HCT116 (cell line): ENCODE measurements at regions not wholly inside any gene's neighbourhood (a gene's known extent, or its start where the extent isn't known, plus 50 kb on each side); places are given as distances from the start of the nearest gene placed in this dataset.

Experiments
- ATAC-seq: fragments of 200-7000 bp; cut with Tn5 transposase; 2 replicates; pipeline ENCODE4 v1.9.1; 2020; ENCODE audit warnings: mild to moderate bottlenecking, moderate library complexity
- BruUV-seq: library from RNA; stranded (reverse); fragments of 400-500 nt; replicated peaks from 2 replicates; lab custom pipeline; 2021; lab: Mats Ljungman, UMichigan
- CTCF ChIA-PET: fragments of 300-600 bp; sonication (Branson Sonifier 250); formaldehyde crosslinking; loops from one replicate; lab custom pipeline; 2021; ENCODE audit warnings: antibody characterized with exemption; lab: Charles Lee
- POLR2A ChIA-PET: fragments of 300-600, 350-600 bp; sonication (Branson Sonifier 250); formaldehyde crosslinking; loops from one replicate; lab custom pipeline; 2021; ENCODE audit warnings: antibody characterized with exemption; lab: Charles Lee
- RAD21 ChIA-PET, 2 experiments: fragments of 300-600 bp; sonication (Branson Sonifier 250); formaldehyde crosslinking; loops; one replicate each; lab custom pipeline; 2023; ENCODE audit warnings: low total read pairs in 2 of 2; ENCODE audit not compliant: uncharacterized antibody in 2 of 2, unreplicated experiment in 2 of 2, low non-redundant PET in 1 of 2; lab: Charles Lee
- DNase-seq: peaks from one replicate; pipeline ENCODE4 v3.0.0-alpha.2; 2010; ENCODE audit warnings: low read depth, low spot score
- H2AFZ ChIP-seq: fragments of 200-600 bp; shearing (Covaris generic), sonication (generic); 2 replicates; pipeline ENCODE4 v1.6.1; 2017; ENCODE audit warnings: low read depth, mixed run types, mixed read lengths, antibody characterized with exemption, low read length; ENCODE audit not compliant: poor library complexity, severe bottlenecking
- H3K27ac ChIP-seq: 2 replicates; pipeline ENCODE4 v1.5.1; 2012; ENCODE audit warnings: low read depth, low read length
- H3K27me3 ChIP-seq: fragments of 200-600 bp; sonication (generic); 2 replicates; pipeline ENCODE4 v1.6.1; 2016; ENCODE audit warnings: mixed run types, low read length, mixed read lengths; ENCODE audit not compliant: insufficient read depth
- H3K36me3 ChIP-seq, 2 experiments: fragments of 200-500 bp in 1 of 2; fragments of 200-600 bp in 1 of 2; sonication (Bioruptor generic) in 1 of 2; sonication (generic) in 1 of 2; 2 replicates each; pipeline versions ENCODE4 v1.5.1 to v1.6.1; 2014 to 2016; ENCODE audit warnings: low read length in 2 of 2, inconsistent platforms in 1 of 2, mixed read lengths in 1 of 2, mixed run types in 1 of 2; ENCODE audit not compliant: insufficient read depth in 2 of 2, control insufficient read depth in 1 of 2
- H3K4me1 ChIP-seq, 2 experiments: fragments of 200-600 bp in 1 of 2; sonication (generic) in 1 of 2; 2 replicates each; pipeline versions ENCODE4 v1.5.1 to v1.6.1; 2012 to 2017; ENCODE audit warnings: low read length in 2 of 2, inconsistent platforms in 1 of 2, mild to moderate bottlenecking in 1 of 2, mixed read lengths in 1 of 2, mixed run types in 1 of 2, moderate library complexity in 1 of 2; ENCODE audit not compliant: insufficient read depth in 2 of 2, control insufficient read depth in 1 of 2
- H3K4me2 ChIP-seq: fragments of 200-600 bp; sonication (generic); 2 replicates; pipeline ENCODE4 v1.6.1; 2017; ENCODE audit warnings: mixed run types, low read length, mixed read lengths
- H3K4me3 ChIP-seq, 2 experiments: fragments of 200-600 bp in 1 of 2; sonication (generic) in 1 of 2; replicated peaks in 1 of 2; 2 replicates each; pipeline ENCODE4 v1.5.1; 2011 to 2016; ENCODE audit warnings: low read length in 2 of 2, control low read depth in 1 of 2, low read depth in 1 of 2, mild to moderate bottlenecking in 1 of 2, mixed read lengths in 1 of 2, mixed run types in 1 of 2
- H3K79me2 ChIP-seq: fragments of 200-600 bp; sonication (generic); 2 replicates; pipeline ENCODE4 v1.6.1; 2017; ENCODE audit warnings: mild to moderate bottlenecking, mixed run types, low read length, moderate library complexity, mixed read lengths; ENCODE audit not compliant: insufficient read depth
- H3K9ac ChIP-seq: fragments of 200-600 bp; sonication (generic); 2 replicates; pipeline ENCODE4 v1.6.1; 2016; ENCODE audit warnings: low read length, mixed read lengths
- H3K9me2 ChIP-seq: fragments of 200-600 bp; sonication (generic), shearing (Covaris generic); 2 replicates; pipeline ENCODE4 v1.6.1; 2017; ENCODE audit warnings: mixed run types, mild to moderate bottlenecking, moderate library complexity; ENCODE audit not compliant: insufficient read depth
- H3K9me3 ChIP-seq, 2 experiments: fragments of 200-500 bp in 1 of 2; fragments of 200-600 bp in 1 of 2; sonication (Bioruptor generic) in 1 of 2; sonication (generic) in 1 of 2; 2 replicates each; pipeline ENCODE4 v1.6.1; 2014 to 2017; ENCODE audit warnings: low read length in 2 of 2, mixed read lengths in 2 of 2, inconsistent platforms in 1 of 2, low read depth in 1 of 2, mild to moderate bottlenecking in 1 of 2, mixed run types in 1 of 2, moderate library complexity in 1 of 2; ENCODE audit not compliant: control insufficient read depth in 1 of 2, insufficient read depth in 1 of 2
- H4K20me1 ChIP-seq: fragments of 200-600 bp; sonication (generic), shearing (Covaris generic); 2 replicates; pipeline ENCODE4 v1.6.1; 2017; ENCODE audit warnings: mixed run types, mild to moderate bottlenecking, moderate library complexity; ENCODE audit not compliant: insufficient read depth
- CBX3 ChIP-seq: IDR thresholded peaks from 2 replicates; pipeline ENCODE4 v1.6.1; 2012; ENCODE audit warnings: low read depth
- CEBPB ChIP-seq: IDR thresholded peaks from 2 replicates; pipeline ENCODE4 v1.6.1; 2012; ENCODE audit warnings: low read depth
- EZH2 ChIP-seq: fragments of 200-600 bp; sonication (generic); IDR thresholded peaks from 2 replicates; pipeline ENCODE4 v1.6.1; 2017; ENCODE audit warnings: antibody characterized with exemption, mixed run types
- EZH2phosphoT487 ChIP-seq: fragments of 200-600 bp; IDR thresholded peaks from 2 replicates; pipeline ENCODE4 v1.6.1; 2018; ENCODE audit warnings: antibody characterized with exemption, borderline replicate concordance
- FOSL1 ChIP-seq: IDR thresholded peaks from 2 replicates; pipeline ENCODE4 v1.6.1; 2012; ENCODE audit warnings: low read depth
- JUND ChIP-seq: IDR thresholded peaks from 2 replicates; pipeline ENCODE4 v1.6.1; 2012
- POLR2A ChIP-seq: IDR thresholded peaks from 2 replicates; pipeline ENCODE4 v1.7.0; 2011; ENCODE audit warnings: borderline replicate concordance; ENCODE audit not compliant: insufficient read depth, insufficient read length; ENCODE audit errors: extremely low read depth
- RAD21 ChIP-seq: IDR thresholded peaks from 2 replicates; pipeline ENCODE4 v1.6.1; 2012; ENCODE audit warnings: low read depth, mild to moderate bottlenecking
- SP1 ChIP-seq: IDR thresholded peaks from 2 replicates; pipeline ENCODE4 v1.6.1; 2012; ENCODE audit warnings: low read depth
- SRF ChIP-seq: IDR thresholded peaks from 2 replicates; pipeline ENCODE4 v1.6.1; 2012; ENCODE audit warnings: low read depth
- ZFX ChIP-seq: fragments of 450-650 bp; IDR thresholded peaks from 2 replicates; pipeline ENCODE4 v1.6.1; 2017
- intact Hi-C: fragments of 100-400 bp; cut with micrococcal nuclease; formaldehyde crosslinking; loops from 2 replicates; pipeline ENCODE4 v1.10.0; 2022
- TF ChIP-seq, protein P1 (sequence below): IDR thresholded peaks from 2 replicates; pipeline ENCODE4 v1.6.1; 2012
- TF ChIP-seq, protein P2 (sequence below): IDR thresholded peaks from 2 replicates; pipeline ENCODE4 v1.6.1; 2011; ENCODE audit warnings: mild to moderate bottlenecking, low read length, moderate library complexity; ENCODE audit not compliant: insufficient replicate concordance; ENCODE audit errors: extremely low read depth
- TF ChIP-seq, protein P3 (sequence below): IDR thresholded peaks from 2 replicates; pipeline ENCODE4 v1.6.1; 2012
- TF ChIP-seq, protein P4 (sequence below): IDR thresholded peaks from 2 replicates; pipeline ENCODE4 v1.6.1; 2012; ENCODE audit warnings: low read depth

DNA sequence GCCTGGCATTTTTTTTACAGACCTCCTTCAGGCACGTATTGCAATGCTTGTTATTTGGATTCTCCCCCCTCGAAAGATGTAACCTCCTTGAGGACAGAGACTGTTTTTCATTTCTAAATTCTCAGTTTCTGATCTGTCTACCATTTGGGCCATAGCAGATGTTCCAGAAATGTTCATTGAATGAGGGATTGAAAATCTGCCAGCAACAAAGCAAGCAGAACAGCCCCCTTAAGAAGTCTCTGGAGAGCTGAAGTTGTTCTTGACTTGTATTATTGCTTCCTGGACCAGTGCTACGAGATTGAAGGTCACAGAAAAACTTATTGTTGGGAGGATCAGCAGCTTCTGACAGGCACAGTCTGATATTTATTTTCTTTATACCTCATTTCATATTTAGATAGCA is 355.5 kb downstream of the EPHA4 start:
- ChIA-PET CTCF (no interaction called here), POLR2A (no interaction called here), RAD21 (no interaction called here)
- Histone ChIP-seq H3K9ac (no peak overlapping the region), H3K4me1 (no peaks in the 10 kb centered on the region), H3K27ac (no peak overlapping the region), H3K36me3 (no peaks in the 10 kb centered on the region), H3K4me3 (no peak overlapping the region), H3K79me2 (no peaks in the 10 kb centered on the region), H4K20me1 (no peaks in the 10 kb centered on the region), H3K9me3 (no peaks in the 10 kb centered on the region), H2AFZ (no peak overlapping the region), H3K27me3 (peaks cover 9% of the 10 kb centered on the region; the same call in 1 of the 2 replicates), H3K4me2 (no peak overlapping the region), H3K9me2 (no peaks in the 10 kb centered on the region)
- BruUV-seq, result no TSS peak
- DNase-seq (no peak), ATAC-seq (no peak)
- TF ChIP-seq, protein P1, sequence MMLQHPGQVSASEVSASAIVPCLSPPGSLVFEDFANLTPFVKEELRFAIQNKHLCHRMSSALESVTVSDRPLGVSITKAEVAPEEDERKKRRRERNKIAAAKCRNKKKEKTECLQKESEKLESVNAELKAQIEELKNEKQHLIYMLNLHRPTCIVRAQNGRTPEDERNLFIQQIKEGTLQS, result no peak
- TF ChIP-seq JUND (no peak), SP1 (no peak), RAD21 (no peak), SRF (no peak)
- TF ChIP-seq, protein P2, sequence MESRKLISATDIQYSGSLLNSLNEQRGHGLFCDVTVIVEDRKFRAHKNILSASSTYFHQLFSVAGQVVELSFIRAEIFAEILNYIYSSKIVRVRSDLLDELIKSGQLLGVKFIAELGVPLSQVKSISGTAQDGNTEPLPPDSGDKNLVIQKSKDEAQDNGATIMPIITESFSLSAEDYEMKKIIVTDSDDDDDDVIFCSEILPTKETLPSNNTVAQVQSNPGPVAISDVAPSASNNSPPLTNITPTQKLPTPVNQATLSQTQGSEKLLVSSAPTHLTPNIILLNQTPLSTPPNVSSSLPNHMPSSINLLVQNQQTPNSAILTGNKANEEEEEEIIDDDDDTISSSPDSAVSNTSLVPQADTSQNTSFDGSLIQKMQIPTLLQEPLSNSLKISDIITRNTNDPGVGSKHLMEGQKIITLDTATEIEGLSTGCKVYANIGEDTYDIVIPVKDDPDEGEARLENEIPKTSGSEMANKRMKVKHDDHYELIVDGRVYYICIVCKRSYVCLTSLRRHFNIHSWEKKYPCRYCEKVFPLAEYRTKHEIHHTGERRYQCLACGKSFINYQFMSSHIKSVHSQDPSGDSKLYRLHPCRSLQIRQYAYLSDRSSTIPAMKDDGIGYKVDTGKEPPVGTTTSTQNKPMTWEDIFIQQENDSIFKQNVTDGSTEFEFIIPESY, result no peak
- TF ChIP-seq, protein P3, sequence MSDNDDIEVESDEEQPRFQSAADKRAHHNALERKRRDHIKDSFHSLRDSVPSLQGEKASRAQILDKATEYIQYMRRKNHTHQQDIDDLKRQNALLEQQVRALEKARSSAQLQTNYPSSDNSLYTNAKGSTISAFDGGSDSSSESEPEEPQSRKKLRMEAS, result no peak
- intact Hi-C loops, result no loop called here

DNA sequence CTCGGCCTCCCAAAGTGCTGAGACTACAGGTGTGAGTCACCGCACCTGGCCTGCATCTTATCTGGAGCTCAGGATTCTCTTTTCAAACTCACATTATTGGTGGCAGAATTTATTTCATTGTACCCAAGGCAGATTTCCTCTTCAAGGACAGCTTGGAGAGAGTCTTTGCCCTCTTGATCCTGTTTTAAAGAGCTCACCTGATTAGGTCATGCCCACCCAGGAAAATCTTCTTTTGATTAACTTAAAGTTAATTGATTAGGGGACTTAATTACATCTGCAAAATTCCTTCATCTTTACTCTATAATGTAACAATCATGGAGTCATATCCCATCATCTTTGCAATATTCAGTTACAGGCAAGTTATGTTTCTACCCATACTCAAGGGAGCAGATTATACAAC is 346.4 kb downstream of the EPHA4 start:
- RAD21 ChIA-PET, result no interaction called here
- POLR2A ChIA-PET, result no interaction called here
- H3K9me2 ChIP-seq, result no peaks in the 10 kb centered on the region
- H2AFZ ChIP-seq, result no peak overlapping the region
- H3K4me1 ChIP-seq, result no peaks in the 10 kb centered on the region
- no peaks in the 10 kb centered on the region; the same call in 1 of the 2 replicates for H4K20me1 ChIP-seq
- H3K36me3 ChIP-seq, result no peaks in the 10 kb centered on the region
- no peak overlapping the region for H3K4me2 ChIP-seq
- intact Hi-C loops, result no loop called here
- ATAC-seq, result no peak
- no TSS peak for BruUV-seq
- H3K79me2 ChIP-seq, result no peaks in the 10 kb centered on the region
- H3K9me3 ChIP-seq, result no peaks in the 10 kb centered on the region
- 0 out of 2 replicates have a peak, but pooled peaks cover 9% of the 10 kb centered on the region for H3K27me3 ChIP-seq
- DNase-seq, result no peak
- CTCF ChIA-PET, result no interaction called here
- H3K9ac ChIP-seq, result no peak overlapping the region
- no peak overlapping the region for H3K4me3 ChIP-seq
- no peak overlapping the region for H3K27ac ChIP-seq
- TF ChIP-seq CEBPB (no peak), ZFX (no peak), EZH2phosphoT487 (no peak), EZH2 (no peak), RAD21 (no peak), CBX3 (no peak), FOSL1 (no peak), SRF (no peak), POLR2A (no peak)
- TF ChIP-seq, protein P4, sequence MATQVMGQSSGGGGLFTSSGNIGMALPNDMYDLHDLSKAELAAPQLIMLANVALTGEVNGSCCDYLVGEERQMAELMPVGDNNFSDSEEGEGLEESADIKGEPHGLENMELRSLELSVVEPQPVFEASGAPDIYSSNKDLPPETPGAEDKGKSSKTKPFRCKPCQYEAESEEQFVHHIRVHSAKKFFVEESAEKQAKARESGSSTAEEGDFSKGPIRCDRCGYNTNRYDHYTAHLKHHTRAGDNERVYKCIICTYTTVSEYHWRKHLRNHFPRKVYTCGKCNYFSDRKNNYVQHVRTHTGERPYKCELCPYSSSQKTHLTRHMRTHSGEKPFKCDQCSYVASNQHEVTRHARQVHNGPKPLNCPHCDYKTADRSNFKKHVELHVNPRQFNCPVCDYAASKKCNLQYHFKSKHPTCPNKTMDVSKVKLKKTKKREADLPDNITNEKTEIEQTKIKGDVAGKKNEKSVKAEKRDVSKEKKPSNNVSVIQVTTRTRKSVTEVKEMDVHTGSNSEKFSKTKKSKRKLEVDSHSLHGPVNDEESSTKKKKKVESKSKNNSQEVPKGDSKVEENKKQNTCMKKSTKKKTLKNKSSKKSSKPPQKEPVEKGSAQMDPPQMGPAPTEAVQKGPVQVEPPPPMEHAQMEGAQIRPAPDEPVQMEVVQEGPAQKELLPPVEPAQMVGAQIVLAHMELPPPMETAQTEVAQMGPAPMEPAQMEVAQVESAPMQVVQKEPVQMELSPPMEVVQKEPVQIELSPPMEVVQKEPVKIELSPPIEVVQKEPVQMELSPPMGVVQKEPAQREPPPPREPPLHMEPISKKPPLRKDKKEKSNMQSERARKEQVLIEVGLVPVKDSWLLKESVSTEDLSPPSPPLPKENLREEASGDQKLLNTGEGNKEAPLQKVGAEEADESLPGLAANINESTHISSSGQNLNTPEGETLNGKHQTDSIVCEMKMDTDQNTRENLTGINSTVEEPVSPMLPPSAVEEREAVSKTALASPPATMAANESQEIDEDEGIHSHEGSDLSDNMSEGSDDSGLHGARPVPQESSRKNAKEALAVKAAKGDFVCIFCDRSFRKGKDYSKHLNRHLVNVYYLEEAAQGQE, result no peak
